IMR-90 (cell line): ENCODE measurements at regions not wholly inside any gene's neighbourhood (a gene's known extent, or its start where the extent isn't known, plus 50 kb on each side); places are given as distances from the start of the nearest gene placed in this dataset.

Source experiments
- ATAC-seq: fragments of 200-7000 bp; cut with Tn5 transposase; 2 replicates; pipeline ENCODE4 v1.9.1; 2020; ENCODE audit warnings: low read depth, mild to moderate bottlenecking, moderate library complexity
- BruUV-seq: library from RNA; stranded (reverse); fragments of 400-500 nt; replicated peaks from 2 replicates; lab custom pipeline; 2021; lab: Mats Ljungman, UMichigan
- CTCF ChIA-PET: fragments of 300-600 bp; formaldehyde crosslinking; extraction: SDS; loops from one replicate; lab custom pipeline; 2021; ENCODE audit warnings: antibody characterized with exemption; lab: Yijun Ruan, JAX
- POLR2A ChIA-PET: fragments of 300-600 bp; sonication (Branson Sonifier 250); formaldehyde crosslinking; loops from one replicate; lab custom pipeline; 2022; ENCODE audit warnings: antibody characterized with exemption; ENCODE audit not compliant: unreplicated experiment; lab: Charles Lee
- DNase-seq: peaks from one replicate; pipeline ENCODE4 v3.0.0; 2013
- H2AFZ ChIP-seq: replicated peaks from 2 replicates; pipeline ENCODE3; 2013; ENCODE audit warnings: low read length, mild to moderate bottlenecking; ENCODE audit not compliant: poor library complexity
- H2AK5ac ChIP-seq: 2 replicates; pipeline ENCODE4 v1.6.1; 2013; ENCODE audit warnings: low read depth, low read length, inconsistent platforms
- H2AK9ac ChIP-seq: replicated peaks from 2 replicates; pipeline ENCODE3; 2013; ENCODE audit warnings: mild to moderate bottlenecking, low read depth, low read length, moderate library complexity; ENCODE audit not compliant: poor library complexity
- H2BK120ac ChIP-seq: 2 replicates; pipeline ENCODE4 v1.6.1; 2013; ENCODE audit warnings: low read depth, low read length, inconsistent platforms
- H2BK15ac ChIP-seq: 3 replicates; pipeline ENCODE4 v1.6.1; 2013; ENCODE audit warnings: low read depth, low read length, inconsistent platforms
- H2BK20ac ChIP-seq: 2 replicates; pipeline ENCODE4 v1.6.1; 2013; ENCODE audit warnings: low read depth, mild to moderate bottlenecking, inconsistent platforms, low read length, moderate library complexity
- H2BK5ac ChIP-seq: 2 replicates; pipeline ENCODE4 v1.6.1; 2013; ENCODE audit warnings: mild to moderate bottlenecking, low read depth, low read length, inconsistent platforms; ENCODE audit not compliant: poor library complexity, severe bottlenecking
- H3K14ac ChIP-seq: replicated peaks from 2 replicates; pipeline ENCODE4 v1.6.1; 2013; ENCODE audit warnings: low read depth, low read length, inconsistent platforms
- H3K18ac ChIP-seq: 2 replicates; pipeline ENCODE4 v1.6.1; 2013; ENCODE audit warnings: low read depth, low read length, control low read depth
- H3K23ac ChIP-seq: 2 replicates; pipeline ENCODE4 v1.6.1; 2013; ENCODE audit warnings: low read depth, low read length, inconsistent platforms
- H3K27ac ChIP-seq: 2 replicates; pipeline ENCODE4 v1.5.1; 2013; ENCODE audit warnings: mild to moderate bottlenecking, control low read depth, low read length; ENCODE audit not compliant: insufficient read depth
- H3K27me3 ChIP-seq: 2 replicates; pipeline ENCODE4 v1.6.1; 2013; ENCODE audit warnings: low read length; ENCODE audit not compliant: control insufficient read depth, insufficient read depth
- H3K36me3 ChIP-seq: 2 replicates; pipeline ENCODE4 v1.6.1; 2013; ENCODE audit warnings: low read length, mixed read lengths; ENCODE audit not compliant: control insufficient read depth, insufficient read depth
- H3K4ac ChIP-seq: 2 replicates; pipeline ENCODE4 v1.6.1; 2013; ENCODE audit warnings: low read depth, low read length, inconsistent platforms
- H3K4me1 ChIP-seq: 2 replicates; pipeline ENCODE4 v1.6.1; 2013; ENCODE audit warnings: low read length, mixed read lengths; ENCODE audit not compliant: control insufficient read depth, insufficient read depth
- H3K4me2 ChIP-seq: 2 replicates; pipeline ENCODE4 v1.6.1; 2013; ENCODE audit warnings: low read depth, mild to moderate bottlenecking, control low read depth, low read length, moderate library complexity
- H3K4me3 ChIP-seq: 2 replicates; pipeline ENCODE4 v1.5.1; 2013; ENCODE audit warnings: low read depth, mild to moderate bottlenecking, control low read depth, low read length, moderate library complexity; ENCODE audit not compliant: insufficient read depth
- H3K56ac ChIP-seq: 2 replicates; pipeline ENCODE4 v1.6.1; 2013; ENCODE audit warnings: low read length, inconsistent platforms; ENCODE audit not compliant: insufficient read depth; ENCODE audit errors: extremely low read depth
- H3K79me1 ChIP-seq, 2 experiments: 2 replicates each; pipeline ENCODE4 v1.6.1; 2013; ENCODE audit warnings: low read length in 2 of 2, inconsistent platforms in 1 of 2, low read depth in 1 of 2
- H3K9ac ChIP-seq: 2 replicates; pipeline ENCODE4 v1.6.1; 2013; ENCODE audit warnings: low read depth, low read length, control low read depth
- H3K9me1 ChIP-seq: 2 replicates; pipeline ENCODE4 v1.6.1; 2013; ENCODE audit warnings: low read length, inconsistent platforms; ENCODE audit not compliant: insufficient read depth
- H3K9me3 ChIP-seq: 2 replicates; pipeline ENCODE4 v1.6.1; 2013; ENCODE audit warnings: low read length; ENCODE audit not compliant: control insufficient read depth, insufficient read depth
- H4K20me1 ChIP-seq: 2 replicates; pipeline ENCODE4 v1.6.1; 2013; ENCODE audit warnings: low read length, inconsistent platforms; ENCODE audit not compliant: insufficient read depth
- H4K5ac ChIP-seq: 2 replicates; pipeline ENCODE4 v1.6.1; 2013; ENCODE audit warnings: mild to moderate bottlenecking, low read depth, low read length, control low read depth
- H4K8ac ChIP-seq, 2 experiments: 2 replicates each; pipeline ENCODE4 v1.6.1; 2013; ENCODE audit warnings: low read depth in 2 of 2, low read length in 2 of 2, control low read depth in 1 of 2, inconsistent platforms in 1 of 2
- H4K91ac ChIP-seq: 2 replicates; pipeline ENCODE4 v1.6.1; 2013; ENCODE audit warnings: low read depth, low read length, inconsistent platforms; ENCODE audit not compliant: insufficient read depth
- CEBPB ChIP-seq: IDR thresholded peaks from 2 replicates; pipeline ENCODE4 v1.6.1; 2012; ENCODE audit warnings: low read depth, low read length, improper control_type of control experiment
- MAFK ChIP-seq: IDR thresholded peaks from 2 replicates; pipeline ENCODE4 v1.6.1; 2012; ENCODE audit warnings: low read depth, low read length, improper control_type of control experiment
- WGBS, 2 experiments: methylation state at CpG; one replicate each; pipeline versions ENCODE4 v1.1.5 to v1.1.7; 2013; ENCODE audit warnings: missing lambda C conversion rate in 2 of 2; ENCODE audit not compliant: insufficient read length in 1 of 2; ENCODE audit errors: extremely low coverage in 2 of 2; 5-methylcytosine and 5-hydroxymethylcytosine counted together
- dilution Hi-C: fragments of 300-500 bp; cut with HindIII; formaldehyde crosslinking; loops from one replicate; pipeline ENCODE4 v1.14.3; 2018; ENCODE audit warnings: low sequenced_read_pairs; ENCODE audit not compliant: unreplicated experiment
- in situ Hi-C: fragments of 300-500 bp; cut with MboI; formaldehyde crosslinking; loops from 3 replicates; pipeline ENCODE4 v1.14.3; 2019; ENCODE audit warnings: low sequenced_read_pairs, inconsistent platforms, mixed read lengths
- intact Hi-C: fragments of 100-400 bp; cut with micrococcal nuclease; formaldehyde crosslinking; loops from 2 replicates; pipeline ENCODE4 v1.10.0; 2022

DNA sequence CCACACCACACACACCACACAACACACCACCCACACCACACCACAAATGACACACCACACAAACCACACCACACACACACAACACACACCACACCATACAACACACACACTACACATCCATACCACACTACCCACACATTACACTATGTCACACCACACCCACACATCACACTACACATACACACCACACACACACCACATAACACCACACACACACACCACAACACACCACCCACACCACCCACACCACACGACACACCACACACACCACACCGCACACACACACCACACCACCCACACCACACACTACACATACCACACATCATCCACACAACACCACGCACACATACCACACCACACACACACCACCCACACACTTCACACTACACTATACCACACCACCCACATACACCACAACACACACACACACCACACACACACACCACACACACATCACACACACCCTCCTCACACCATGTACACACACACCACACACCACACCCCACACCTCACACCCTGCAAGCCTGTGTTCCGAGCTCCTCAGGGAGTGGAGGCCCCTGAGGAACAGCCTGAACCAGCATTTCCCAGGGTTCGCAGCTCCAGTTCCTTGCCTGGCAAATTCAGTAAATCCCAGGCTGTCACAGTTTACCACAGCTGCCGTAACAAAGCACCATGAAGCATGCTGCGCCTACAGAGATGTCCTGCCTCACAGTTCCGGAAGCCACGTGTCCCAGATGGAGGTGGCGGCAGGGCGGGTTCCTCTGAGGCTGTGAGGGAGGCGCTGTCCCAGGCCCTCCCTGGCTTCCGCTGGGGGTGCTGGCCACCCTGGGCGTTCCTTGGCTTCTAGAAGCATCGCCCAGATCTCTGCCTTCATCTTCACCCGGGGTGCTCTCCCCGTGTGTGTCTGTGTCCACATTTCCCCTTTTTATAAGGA, 69.8 kb upstream of the ATP5PO start:
- POLR2A ChIA-PET: no interaction called here

More for the DNA sequence above, 69.8 kb upstream of the ATP5PO start:
- Histone ChIP-seq H2BK5ac (peak overlapping the region; percentile 90), H3K36me3 (no peaks in the 10 kb centered on the region), H3K9me3 (no peaks in the 10 kb centered on the region), H3K27me3 (peaks cover 14% of the 10 kb centered on the region), H3K18ac (no peak overlapping the region), H3K4me2 (no peak overlapping the region), H4K20me1 (no peaks in the 10 kb centered on the region), H2AK9ac (no peak overlapping the region), H3K9me1 (peaks cover 6% of the 10 kb centered on the region), H2AK5ac (peak overlapping the region; percentile 87), H2BK20ac (no peak overlapping the region), H2AFZ (peak overlapping the region; percentile 46), H3K23ac (no peak overlapping the region), H3K14ac (0 out of 2 replicates have a peak overlapping the region, but pooled peaks have one; percentile 36), H3K56ac (no peak overlapping the region), H3K79me1 (no peaks in the 10 kb centered on the region), H4K91ac (no peak overlapping the region), H3K4me3 (no peak overlapping the region), H4K8ac (no peak overlapping the region), H3K4me1 (no peaks in the 10 kb centered on the region), H4K5ac (no peak overlapping the region), H2BK120ac (no peak overlapping the region), H3K27ac (no peak overlapping the region), H2BK15ac (peak overlapping the region; percentile 46; the same call in 1 of the 3 replicates), H3K9ac (no peak overlapping the region), H3K4ac (peak overlapping the region; percentile 57)
- no peak for TF ChIP-seq MAFK
- no peak for TF ChIP-seq CEBPB
- ATAC-seq (no peak), DNase-seq (no peak)
- dilution Hi-C loops: no loop called here
- in situ Hi-C loops: no loop called here
- intact Hi-C loops: no loop called here
- 82 to 100% methylated on average over 1 to 6 of the region's 17 CpGs for WGBS, 2 experiments
- BruUV-seq: no TSS peak
- CTCF ChIA-PET: no interaction called here
